GM21576 (cell line): ENCODE measurements at regions not wholly inside any gene's neighbourhood (a gene's known extent, or its start where the extent isn't known, plus 50 kb on each side); places are given as distances from the start of the nearest gene placed in this dataset.

Experiments
- ATAC-seq: cut with Tn5 transposase; IDR thresholded peaks from one replicate; pipeline ENCODE4 v1.9.1; 2021; ENCODE audit warnings: mild to moderate bottlenecking, moderate library complexity; ENCODE audit not compliant: unreplicated experiment

DNA sequence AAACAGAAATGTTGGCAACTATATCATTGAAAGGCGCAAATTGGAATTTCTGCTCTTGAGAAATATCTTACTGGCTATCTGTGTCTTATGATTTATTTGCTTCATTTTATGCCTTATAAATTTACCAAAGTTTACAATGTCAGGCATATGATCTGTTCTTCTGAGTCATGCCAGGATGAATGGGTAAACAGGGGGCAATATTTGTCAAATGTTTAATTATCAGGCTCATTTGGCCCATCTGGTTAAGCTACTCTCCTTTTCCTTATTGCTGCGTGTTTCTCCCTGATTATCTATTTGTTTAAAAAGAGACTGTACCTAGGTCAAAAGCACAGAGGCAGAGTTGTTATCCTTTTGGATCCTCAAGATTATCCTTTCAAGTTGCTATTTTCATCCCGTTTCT lies 903.8 kb upstream of the PCDH10 start:
- no peak for ATAC-seq

DNA sequence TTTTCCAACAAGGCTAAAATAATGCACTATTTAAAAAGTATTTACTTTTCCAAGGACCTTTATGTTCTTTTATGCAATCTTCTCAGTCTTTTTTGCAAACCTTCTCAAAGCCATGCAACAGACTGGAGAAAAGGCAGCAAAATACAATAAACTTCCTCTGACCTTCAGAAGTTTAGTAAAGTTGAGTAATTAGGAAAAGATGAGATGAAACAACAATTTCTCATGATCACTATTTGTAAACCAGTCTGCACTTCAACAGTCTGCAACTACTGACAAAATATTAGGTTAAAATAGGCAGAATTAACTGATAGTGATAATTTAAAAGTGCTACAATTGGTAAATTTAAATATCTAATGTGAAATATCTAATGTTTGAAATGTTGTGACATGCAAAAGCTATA lies 884.9 kb upstream of the PCDH10 start:
- ATAC-seq, result no peak

GRCh38 chr4:132266374-132266773 lies 882.7 kb upstream of the PCDH10 start:
- ATAC-seq, result no peak

DNA sequence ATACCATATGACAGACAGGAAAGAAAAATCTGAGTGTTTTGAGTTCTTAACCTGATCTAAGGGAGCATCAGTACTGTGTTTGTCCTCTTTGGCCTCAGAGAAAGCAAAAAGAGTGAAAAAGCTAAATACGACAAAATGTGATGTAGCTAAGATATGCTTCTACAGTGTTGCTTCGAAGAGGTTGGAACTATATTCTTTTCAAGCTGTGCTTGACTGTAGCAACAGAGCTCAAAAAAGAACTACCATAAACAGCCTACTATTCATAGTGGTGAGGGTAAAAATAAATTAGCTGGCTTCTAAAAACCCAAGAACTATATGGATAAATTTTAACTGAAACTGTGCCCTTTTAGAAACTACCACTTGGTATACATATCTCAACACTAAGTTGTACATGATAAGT lies 881.8 kb upstream of the PCDH10 start:
- ATAC-seq, result no peak

- no peak for ATAC-seq
These were observed 879.6 kb upstream of the PCDH10 start for GRCh38 chr4:132269303-132269990.

- no peak for ATAC-seq
These were observed 873.4 kb upstream of the PCDH10 start for GRCh38 chr4:132275583-132276121.

DNA sequence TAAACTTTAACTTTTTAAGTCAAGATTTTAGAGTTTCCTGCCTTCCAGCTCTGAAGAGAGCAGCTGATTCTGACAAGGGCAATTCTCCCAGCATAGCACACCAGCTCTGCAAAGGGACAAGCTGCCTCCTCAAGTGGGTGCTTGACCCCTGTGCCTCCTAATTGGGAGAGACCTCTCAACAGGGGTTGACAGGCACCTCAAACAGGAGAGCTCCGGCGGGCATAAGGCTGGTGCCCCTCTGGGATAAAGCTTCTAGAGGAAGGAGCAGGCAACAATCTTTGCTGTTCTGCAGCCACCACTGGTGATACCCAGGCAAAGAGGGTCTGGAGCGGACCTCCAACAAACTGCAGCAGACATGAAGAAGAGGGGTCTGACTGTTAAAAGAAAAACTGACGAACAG lies 872.9 kb upstream of the PCDH10 start:
- no peak for ATAC-seq

- no peak for ATAC-seq
These were observed 872.1 kb upstream of the PCDH10 start for GRCh38 chr4:132276989-132277388.

DNA sequence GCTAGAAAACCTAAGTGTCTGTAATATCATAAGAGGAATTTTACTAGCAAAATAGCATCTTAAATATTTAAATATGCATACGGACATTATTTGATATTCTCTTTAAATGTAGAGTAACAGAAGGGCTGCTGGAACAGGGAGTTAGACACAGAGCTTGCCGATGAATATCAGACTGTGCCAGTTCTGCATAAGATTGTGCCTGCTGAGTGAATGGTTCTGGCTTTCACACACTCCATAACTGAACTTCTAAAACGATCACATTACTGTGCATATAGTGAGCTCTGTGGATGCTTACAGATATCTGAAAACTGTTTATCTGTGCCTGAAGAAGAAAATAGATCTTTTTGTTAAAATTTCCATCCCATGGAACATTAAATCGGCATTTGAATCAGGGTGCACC lies 867.4 kb upstream of the PCDH10 start:
- no peak for ATAC-seq

DNA sequence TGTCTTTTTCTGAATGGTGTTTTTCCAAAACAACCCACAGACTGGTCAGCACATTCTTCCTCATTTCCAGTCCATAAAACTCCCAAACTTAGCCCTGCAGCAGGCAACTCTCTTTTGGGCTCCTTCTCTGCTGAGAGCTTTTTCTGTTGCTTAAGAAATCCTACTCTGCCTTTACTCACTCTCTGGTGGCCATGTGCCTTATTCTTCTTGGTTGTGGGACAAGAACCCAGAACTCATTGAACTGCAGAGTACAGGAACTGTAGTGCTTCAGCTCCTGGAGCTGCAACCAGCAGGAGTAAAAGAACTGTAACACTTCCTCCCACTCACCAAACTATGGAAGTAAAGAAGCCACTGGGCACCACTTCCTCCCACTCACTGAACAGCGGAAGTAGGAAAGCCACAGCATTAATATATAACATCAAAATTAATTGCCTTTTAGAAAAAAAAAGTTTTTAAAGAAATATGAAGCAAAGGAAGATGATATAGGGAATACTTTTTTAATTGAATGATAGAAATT lies 864.1 kb upstream of the PCDH10 start:
- no peak for ATAC-seq

- no peak for ATAC-seq
These were observed 851.7 kb upstream of the PCDH10 start for GRCh38 chr4:132297346-132297745.

DNA sequence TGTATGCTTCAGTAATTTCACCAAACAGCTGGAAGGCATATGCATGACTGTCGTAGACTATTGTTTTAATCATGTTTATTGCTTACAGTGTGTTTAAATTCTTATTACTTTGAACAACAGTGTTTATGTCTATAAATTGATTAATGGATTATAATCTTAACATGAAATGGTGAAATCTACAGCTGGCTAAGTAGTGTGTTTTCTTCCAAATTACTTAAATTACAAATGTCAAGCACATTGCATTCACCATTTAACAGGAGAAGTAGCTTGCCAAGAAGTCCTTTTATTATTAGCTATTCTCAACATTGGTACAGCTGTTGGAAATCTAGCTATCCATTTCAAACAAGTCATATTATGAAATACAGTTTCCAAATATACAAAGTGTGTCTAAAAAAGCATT lies 849.3 kb upstream of the PCDH10 start:
- no peak for ATAC-seq

DNA sequence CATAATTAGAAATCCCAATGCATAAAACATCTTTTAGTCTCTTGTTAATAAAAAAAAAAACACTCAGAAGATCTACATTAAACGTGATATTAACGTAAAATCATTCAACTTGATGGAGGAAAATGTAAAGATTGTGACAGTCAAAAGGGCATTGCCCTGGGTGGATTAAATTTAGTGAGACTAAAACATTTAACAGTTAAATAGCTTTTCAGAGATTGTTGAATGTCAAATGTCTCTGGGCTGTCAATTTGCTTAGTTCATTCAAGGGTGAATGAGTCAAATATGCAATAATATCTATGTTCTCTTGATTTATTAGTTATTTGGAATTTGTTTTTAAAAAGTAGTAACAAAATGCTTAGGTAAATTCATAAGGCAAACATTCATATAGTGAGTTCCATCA lies 836.6 kb upstream of the PCDH10 start:
- ATAC-seq, result no peak

GRCh38 chr4:132313852-132314251 lies 835.2 kb upstream of the PCDH10 start:
- no peak for ATAC-seq

- ATAC-seq, result no peak
These were observed 832.4 kb upstream of the PCDH10 start for GRCh38 chr4:132316738-132317137.

- no peak for ATAC-seq
These were observed 831.2 kb upstream of the PCDH10 start for GRCh38 chr4:132317923-132318322.

DNA sequence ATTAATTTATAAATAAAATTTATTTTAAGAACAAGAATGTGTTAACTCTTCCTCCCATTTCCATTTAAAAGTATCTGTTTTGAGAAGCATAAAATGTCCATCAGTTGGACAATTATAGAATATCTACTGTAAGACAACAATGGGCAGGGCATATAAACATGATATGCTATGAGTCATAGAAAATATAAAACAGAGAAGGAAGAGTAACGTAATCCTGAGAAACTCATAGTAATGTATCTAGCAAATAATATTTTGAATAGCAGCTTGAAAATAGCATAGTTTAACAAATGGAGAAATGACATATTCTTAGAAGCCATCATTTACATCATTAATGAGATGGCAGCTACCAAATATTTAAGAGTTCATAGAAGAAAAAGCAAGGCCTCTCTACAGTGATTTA lies 820.3 kb upstream of the PCDH10 start:
- ATAC-seq, result no peak

- no peak for ATAC-seq
These were observed 818.1 kb upstream of the PCDH10 start for GRCh38 chr4:132330994-132331393.

- ATAC-seq, result no peak
These were observed 816.0 kb upstream of the PCDH10 start for GRCh38 chr4:132332932-132333723.

DNA sequence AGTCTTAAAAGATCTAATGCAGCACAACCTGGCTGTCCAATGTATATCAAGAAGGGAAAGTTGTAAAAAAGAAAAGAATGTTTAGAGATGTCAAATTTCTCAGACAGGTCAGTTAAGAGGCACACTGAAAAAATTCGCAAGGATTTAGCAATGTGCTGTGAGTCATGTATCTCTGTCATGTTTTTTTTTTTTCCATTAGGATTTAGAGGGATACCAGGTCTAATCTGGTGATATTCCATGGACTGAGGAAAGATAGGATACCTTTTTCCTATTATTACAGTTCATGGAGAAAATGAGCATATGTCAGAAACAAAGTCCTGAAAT lies 815.4 kb upstream of the PCDH10 start:
- ATAC-seq, result no peak

GRCh38 chr4:132334081-132334480 lies 815.0 kb upstream of the PCDH10 start:
- ATAC-seq, result no peak
